Stimulated activated CD4-positive, alpha-beta T cell treated with anti-CD3 and anti-CD28 coated beads, Interleukin-12 subunit alpha, Interleukin-12 subunit beta, amount 100 ng/mL, for 24 hours (primary cell): ENCODE measurements at regions not wholly inside any gene's neighbourhood (a gene's known extent, or its start where the extent isn't known, plus 50 kb on each side); places are given as distances from the start of the nearest gene placed in this dataset.
"Not testable (repeated sequence)": the region's sequence is repeated elsewhere in the genome, so short reads cannot be mapped to it uniquely, and the experiment has no call there.

Experiments
- DNase-seq, 2 experiments: peaks; one replicate each; pipeline ENCODE4 v3.0.0-alpha.2; 2020; ENCODE audit warnings: low read depth in 2 of 2

DNA sequence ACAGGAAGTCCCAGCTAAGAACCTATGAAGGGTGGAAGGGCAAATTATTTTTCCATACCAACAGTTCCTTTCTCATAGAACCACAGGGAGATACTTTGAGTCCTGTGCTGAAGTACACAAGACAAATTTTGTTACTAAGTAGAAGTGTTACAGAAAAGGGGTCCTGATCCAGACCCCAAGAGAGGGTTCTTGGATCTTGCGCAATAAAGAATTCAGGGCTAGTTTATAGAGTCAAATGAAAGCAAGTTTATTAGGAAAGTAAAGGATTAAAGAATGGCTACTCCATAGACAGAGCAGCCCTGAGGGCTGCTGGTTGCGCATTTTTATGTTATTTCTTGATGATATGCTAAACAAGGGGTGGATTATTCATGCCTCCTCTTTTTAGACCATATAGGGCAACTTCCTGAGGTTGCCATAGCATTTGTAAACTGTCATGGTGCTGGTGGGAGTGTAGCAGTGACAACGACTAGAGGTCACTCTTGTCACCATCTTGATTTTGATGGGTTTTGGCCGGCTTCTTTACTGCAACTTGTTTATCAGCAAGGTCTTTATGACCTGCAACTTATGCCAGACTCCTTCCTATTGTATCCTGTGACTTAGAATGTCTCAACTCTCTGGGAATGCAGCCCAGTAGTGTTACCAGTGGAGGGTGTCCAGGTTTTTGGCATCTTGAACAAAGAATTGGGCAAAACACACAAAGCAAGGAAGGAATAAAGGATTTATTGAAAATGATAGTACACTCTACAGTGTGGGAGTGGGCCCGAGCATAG, 409.4 kb downstream of the SH2D4B start:
- DNase-seq = no peak

DNA sequence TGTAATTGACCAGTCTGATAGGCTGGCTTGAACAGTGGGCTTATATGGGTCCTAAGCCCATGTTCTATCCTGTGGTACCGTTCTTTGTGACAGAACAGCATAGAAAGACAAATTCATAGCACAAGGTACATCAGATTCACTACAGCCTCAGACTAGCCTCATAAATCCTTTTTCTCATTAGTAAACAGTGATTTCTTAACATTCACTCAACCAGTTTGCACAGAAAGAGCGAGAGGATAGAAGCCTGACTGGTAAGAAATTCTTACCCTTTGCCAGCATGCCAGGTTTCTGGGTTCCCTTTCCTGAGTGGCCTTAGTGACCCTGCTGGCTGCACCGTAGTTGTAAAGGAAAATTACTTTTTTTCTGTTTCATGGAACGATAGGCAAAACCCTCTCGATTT, 412.1 kb downstream of the SH2D4B start:
- DNase-seq = no peak

DNA sequence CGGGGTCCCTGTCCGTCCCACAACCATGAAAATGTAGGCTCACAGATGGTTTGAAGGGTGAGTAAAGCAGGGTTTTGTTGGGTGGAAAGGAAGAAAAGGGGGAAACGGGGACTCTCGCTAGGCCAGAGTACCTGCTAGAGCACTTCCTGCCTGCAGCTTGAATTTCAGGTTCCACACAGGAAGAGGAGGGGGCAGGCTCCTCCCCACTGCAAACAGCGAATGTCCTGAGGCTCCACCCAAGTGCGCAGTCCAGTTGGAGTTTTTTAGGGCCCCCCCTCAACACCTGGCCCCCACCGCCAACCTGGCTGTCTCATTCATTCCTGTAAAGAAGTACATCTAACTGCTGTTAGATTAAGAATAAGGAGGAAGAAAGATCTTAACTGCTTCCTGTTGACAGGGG, 414.7 kb downstream of the SH2D4B start:
- no peak for DNase-seq

DNA sequence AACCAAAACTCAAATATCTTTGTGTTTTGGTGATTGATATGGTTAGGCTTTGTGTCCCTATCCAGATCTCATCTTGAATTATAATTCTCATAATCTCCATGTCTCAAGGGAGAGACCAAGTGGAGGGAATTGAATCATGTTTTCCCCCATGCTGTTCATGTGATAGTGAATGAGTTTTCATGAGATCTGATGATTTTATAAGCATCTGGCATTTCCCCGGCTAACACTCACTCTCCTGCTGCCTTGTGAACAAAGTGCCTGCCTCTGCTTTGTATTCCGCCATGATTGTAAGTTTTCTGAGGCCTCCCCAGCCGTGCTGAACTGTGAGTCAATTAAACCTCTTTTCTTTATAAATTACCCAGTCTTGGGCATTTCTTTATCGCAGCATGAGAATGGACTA, 419.5 kb downstream of the SH2D4B start:
- no peak for DNase-seq

DNA sequence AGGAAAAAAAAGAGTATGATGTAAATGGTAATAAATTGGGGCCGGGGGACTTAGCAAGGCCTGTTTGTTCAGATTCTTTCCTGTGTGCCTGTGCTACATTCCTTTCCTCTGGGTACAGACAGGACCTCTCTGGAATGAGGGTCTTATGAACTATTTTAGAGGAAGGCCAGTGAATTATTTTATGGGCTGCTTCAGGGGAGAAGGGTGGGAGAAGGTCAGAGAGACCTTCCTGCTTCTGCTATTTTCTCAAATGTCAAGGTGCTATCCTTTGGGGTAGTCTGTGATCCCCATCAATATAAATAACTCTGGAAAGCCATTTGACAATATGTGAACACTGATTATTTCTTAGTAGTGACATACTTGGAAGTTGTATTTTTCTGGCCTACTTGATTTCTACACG, 426.5 kb downstream of the SH2D4B start:
- no peak for DNase-seq

DNA sequence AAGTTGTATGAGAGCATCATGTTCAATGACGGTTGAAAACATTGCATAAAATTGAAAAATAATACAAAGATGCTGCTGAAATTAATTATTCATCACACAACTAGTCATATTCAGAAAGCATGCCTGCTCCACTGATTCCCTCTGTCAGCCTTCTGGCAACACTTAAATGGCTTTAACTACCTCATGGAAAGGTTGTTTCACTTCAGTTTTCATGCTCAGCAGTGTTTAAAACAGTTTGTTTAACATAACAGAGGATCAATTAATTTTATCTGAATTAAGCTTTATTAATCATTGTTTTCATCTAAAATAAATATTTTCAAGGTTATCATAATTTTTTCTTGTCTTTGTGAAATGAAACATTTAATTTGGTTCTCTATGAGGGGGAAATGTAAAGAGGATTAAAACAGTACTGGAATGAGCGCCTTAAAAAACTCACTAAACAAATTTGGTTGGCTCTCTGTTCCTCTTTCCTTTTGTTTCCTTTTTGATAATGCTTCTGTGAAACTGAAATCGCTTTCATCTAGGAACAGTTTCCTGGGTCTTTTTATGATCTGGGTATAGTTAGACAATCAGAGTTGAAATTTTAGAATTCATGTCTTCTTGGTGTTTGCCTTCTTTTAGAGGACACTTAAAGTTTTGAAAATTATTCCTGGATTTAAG, 427.4 kb downstream of the SH2D4B start:
- DNase-seq = no peak

DNA sequence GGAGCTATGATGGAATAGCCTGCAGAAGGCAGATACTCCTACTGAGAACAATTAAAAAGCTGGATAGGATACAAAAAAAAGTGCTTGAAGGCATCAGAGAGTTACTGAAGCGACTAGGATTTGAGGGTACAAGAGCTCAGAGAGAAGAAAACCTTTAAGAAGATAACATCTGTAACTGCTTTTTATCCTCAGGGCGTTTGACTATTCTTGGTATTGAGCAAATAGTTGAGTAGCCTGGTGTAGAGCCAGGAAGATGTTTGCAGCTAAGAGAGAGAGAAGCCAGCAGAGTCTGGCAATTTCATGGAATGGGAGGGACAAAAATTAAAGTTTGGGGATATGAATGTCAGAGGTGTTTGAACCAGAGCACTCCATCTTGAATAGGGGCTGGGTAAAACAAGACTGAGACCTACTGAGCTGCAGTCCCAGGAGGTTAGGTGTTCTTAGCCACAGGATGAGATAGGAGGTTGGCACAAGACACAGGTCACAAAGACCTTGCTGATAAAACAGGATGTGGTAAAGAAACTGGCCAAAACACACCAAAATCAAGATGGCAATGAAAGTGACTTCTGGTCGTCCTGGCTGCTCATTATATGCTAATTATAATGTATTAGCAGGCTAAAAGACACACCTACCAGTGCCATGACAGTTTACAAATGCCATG, 428.8 kb downstream of the SH2D4B start:
- DNase-seq = no peak

DNA sequence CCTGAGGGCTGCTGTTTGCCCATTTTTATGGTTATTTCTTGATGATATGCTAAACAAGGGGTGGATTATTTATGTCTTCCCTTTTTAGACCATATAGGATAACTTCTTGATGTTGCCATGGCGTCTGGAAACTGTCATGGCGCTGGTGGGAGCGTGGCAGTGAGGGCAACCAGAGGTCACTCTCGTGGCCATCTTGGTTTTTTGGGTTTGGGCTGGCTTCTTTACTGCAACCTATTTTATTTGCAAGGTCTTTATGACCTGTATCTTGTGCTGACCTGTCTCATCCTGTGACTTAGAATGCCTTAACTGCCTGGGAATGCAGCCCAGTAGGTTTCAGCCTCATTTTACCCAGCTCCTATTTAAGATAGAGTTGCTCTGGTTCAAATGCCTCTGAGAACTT, 429.7 kb downstream of the SH2D4B start:
- DNase-seq = not testable (repeated sequence)

DNA sequence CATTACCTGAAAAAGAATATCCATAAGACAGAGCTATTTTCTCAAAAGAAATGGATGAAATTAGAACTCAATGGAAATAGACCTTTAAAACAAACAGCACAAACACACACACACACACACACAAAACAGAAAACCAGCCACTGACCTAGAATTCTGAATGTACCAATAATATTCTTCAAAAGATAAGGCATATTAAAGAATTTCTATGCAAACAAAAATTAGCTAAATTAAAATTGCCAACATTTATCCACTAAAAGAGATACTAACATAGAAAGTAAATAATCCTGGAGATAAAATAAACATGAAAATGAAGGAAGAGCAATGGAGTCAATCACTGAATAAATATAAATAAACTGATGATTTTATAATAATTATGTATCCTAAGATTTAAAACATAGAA, 431.2 kb downstream of the SH2D4B start:
- no peak for DNase-seq

DNA sequence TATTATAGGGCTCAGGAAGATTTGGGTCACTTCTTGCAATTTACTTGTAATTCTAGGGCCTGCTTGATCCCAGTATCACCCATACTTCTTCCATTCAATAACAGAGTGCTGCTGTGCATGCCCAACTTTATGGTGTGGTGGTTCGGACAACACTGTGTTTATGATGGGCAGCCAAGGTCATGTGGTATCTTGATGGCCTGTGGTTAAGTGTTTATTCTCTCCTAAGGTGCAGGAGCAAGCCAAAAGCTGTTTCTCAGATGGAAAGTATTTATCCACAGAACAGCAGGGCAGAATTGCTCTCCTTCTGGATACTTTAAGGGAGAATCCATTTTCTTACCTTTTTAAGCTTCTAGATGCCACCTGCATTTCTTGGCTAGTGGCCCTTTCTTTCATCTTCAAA, 433.8 kb downstream of the SH2D4B start:
- DNase-seq = no peak

DNA sequence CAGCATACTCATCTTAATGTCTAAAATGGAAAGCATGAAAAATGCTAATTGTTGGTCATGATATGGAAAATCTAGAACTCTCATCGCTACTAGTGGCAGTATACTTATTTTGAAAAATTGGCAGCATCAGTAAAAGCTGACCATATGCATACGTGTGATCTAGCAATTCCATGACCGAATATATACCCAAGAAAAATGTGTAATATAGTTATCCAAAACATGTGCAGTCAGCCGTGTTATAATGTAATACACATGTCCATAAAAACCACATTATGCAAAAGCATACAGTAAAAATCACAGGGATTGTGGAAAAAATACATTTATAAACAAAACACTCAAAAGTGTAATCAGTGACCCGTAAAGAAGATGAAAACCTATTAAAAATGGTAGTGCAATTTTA, 439.0 kb downstream of the SH2D4B start:
- DNase-seq = no peak

DNA sequence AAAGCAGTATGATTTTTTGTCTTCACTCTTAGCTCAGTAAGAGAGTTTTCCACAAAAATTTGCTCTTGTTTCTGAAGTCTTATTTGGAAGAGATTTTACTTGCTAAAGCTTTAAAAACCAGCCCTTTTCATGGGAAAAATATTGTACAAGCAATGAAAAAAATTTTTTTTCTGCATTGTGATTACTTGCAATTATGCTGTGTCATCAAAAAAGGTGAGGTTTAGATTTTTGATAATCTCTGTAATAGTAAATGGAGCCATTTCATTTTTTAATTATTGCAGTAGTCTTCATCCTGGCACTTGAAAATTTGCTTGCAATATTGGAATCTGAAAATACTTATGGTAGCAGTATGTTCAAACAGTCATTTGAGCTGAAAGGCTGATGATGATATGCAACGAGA, 447.4 kb downstream of the SH2D4B start:
- DNase-seq = no peak

DNA sequence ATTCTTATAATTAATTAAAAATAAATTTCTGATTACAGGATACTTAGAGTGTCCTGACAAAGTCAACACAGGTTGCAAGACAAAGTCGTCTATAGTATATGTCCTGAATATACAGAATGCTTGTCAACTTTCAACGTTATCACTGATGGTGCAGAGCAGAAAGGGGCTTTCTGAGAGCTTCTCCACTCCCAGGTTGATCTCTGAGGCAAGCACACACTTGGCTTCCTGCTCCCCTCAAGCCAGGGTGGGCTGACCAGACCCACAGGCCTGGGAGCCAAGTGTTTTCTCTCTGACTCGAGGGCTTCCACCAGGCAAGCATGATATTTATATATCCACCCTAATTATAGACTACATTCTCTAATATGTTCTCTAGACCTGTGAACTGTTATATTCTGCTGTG, 448.9 kb downstream of the SH2D4B start:
- DNase-seq = no peak

DNA sequence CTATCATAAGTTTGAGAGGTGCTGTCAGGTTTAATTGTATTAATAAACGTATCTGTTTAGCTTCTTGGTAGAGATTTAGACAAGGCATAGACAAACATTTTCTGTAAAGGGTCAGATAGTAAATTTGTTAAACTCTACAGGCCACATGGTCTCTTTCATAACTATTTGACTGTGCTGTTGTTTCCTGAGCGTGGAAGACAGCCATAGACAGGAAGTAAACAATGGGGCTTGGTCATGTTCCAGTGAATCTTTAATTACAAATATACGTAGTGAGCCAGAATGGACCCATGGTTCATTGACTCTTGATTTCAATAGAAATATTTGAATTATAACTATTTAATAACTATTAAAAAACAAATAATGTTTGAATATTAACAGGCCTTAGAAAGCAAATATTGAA, 451.1 kb downstream of the SH2D4B start:
- DNase-seq = no peak

DNA sequence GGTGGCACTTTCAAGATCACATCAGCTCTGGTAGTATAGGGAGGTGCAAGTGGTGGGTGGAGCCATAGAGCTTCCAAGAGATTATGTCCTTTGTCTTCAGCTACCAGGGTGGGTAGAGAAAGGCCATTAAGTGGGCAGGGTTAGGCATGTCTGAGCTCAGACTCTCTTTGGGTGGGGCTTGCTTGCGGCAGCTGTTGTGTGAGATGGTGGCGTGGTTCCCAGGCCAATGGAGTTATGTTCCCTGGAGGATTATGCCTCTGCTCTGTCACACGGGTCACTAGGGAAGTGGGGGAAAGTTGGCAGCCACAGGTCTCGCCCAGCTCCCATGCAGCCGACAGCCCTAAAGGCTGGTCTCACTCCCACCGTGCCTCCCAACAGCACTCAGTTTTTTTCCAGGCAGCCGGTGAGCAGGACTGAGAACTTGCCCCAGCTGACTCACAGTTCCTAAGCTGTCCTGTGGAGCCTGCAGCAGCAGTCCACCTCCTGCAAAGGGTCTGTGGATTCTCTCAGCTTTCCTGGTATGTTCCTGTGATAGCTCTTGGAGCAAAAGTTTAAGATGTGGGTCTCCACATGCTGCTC, 459.0 kb downstream of the SH2D4B start:
- DNase-seq = no peak

DNA sequence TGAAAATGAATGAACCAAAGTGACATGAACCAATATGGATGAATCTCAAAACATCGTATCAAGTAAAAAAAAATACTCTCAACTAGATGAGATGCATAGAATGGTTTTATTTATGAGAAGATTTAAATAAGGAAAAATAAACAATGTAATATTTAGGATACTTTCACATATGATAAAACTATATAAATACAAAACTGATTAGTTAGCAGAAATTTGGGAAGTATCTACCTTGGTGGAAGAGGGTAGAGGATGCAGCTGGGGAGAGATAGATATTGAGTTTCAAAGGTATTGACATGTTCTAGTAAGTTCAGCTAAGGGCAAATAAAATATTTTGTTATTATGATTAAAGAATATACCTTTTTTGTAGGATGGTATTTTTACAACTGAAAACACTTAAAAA, 463.1 kb downstream of the SH2D4B start:
- DNase-seq = no peak

DNA sequence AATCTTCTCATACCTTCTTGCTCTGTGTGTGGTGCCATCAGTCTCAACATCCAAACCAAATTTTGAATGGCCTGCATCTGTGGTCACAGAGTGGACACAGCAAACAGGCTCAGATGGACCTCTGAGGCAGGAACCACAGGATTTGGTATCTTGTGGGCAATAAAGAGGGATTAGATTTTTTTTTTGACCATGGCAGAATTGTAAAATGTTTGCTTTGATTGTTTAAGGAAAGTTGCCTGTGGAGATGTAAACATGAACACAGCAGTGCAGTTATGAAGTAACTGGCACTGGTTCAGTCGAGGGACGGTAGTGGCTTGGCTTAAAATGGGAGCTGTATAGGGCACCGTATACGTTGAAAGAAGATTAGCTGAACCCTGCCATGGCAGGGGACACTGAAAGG, 464.7 kb downstream of the SH2D4B start:
- no peak for DNase-seq

DNA sequence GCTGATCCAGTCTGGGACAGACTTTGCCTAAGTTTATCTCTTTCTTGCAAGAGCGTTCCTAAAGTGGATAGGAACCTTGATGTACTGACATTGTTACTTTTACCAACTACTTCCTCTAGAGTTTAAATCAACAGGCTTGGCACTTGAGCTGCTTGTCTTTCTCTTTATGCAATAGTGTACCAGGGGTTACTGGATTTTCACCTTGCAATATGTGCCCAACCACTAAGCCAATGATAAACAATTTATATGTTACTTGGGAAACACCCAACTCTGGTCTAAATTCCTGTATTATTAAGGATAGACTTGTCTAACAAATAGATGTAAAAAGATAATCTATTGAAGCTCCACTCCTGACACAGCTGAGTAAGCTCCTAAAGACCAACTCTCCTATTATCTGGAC, 470.2 kb downstream of the SH2D4B start:
- DNase-seq = no peak

DNA sequence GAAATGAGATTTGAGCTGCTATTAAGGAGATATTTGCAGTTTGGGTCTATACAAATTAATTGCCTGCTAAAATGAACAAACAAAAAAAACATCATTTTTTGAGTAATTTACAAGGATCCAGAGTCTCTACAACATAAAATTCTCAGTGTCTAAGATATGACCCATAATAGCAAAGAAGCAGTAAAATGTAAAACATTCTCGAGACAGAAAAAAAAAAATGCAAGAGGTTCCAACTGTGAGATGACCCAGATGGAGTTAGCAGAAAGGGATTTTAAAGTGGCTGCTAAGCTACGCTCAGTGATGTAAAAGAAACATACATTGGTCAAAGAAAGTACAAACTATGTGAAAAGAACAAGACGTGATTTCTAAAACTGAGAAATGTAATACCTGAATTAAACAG, 471.0 kb downstream of the SH2D4B start:
- DNase-seq = no peak

DNA sequence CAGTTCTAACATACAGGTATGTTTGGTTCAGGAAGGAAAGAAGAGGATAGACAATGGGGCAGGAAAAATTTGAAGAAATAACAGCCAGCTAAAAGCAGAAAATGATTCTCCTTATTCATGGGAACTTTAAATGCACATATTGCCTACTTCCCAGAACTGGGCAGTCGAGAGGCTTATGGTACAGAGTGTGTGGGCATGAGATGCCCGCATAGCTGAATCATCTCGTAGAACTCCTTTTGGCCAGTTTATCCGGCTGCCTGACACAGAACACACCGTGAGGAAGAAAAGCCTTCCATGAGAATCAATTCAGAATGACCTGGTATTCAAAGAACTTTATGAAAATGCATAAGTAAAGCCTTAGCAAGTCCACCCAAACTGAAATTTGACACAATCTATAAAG, 471.6 kb downstream of the SH2D4B start:
- no peak for DNase-seq

DNA sequence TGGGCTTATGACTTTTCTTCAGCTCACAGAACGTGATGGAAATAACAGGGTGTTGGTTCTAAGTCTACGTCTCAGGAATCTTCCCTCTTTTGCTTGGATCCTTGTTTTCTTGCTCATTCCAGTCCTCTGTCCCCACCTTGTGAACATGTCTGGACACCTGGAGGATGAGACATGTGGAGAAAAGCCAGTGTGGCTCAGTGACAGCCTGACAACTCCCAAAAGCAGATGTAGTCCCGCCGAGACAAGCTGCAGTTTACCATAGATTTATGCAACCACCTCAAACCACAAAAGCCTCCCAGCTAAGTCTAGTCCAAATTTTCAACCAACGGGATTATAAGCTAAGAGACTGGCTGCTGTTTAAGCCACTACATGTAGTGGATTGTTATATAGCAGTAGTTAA, 476.1 kb downstream of the SH2D4B start:
- DNase-seq = no peak

DNA sequence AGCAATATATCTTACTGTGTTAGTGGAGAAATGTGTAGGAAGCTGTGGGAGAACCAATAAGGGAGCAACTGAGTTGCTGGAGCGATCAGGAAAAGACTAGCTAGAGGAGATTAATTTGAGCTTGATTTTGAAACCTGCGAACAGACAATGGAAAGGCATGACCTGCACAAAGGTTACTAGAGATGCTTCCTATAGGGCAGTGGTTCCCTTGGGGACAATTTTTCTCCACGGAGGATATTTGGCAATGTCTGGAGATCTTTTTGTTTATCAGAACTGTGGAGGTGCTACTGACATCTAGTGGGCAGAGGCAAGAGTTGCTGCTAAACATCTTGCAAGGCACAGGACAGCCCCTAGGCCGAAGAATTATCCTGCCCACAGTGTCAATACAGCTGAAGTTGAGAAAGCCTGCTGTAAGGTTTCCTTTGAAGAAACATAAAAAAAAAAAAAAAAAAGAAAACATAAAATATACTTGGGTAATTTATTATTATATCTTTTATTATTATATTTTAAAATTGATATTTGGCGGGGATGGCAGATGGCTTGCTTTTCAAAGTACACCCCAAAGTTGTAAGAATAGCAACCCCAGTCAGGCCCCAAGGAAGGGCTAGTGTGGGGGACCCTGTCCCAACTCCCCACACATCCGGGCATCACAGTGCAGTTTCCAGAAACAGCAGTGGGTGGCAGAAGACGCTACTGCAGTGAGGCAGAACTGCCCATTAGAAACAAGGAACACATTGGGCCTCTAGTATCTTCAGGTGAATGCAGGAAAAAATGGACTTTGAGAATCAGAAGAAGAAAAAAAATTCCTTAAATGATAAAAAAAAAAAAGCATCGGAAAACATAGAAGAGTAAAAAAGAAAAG, 481.6 kb downstream of the SH2D4B start:
- no peak for DNase-seq
